ENCODE measurements at regions not wholly inside any gene's neighbourhood (a gene's known extent, or its start where the extent isn't known, plus 50 kb on each side); places are given as distances from the start of the nearest gene placed in this dataset.

DNA sequence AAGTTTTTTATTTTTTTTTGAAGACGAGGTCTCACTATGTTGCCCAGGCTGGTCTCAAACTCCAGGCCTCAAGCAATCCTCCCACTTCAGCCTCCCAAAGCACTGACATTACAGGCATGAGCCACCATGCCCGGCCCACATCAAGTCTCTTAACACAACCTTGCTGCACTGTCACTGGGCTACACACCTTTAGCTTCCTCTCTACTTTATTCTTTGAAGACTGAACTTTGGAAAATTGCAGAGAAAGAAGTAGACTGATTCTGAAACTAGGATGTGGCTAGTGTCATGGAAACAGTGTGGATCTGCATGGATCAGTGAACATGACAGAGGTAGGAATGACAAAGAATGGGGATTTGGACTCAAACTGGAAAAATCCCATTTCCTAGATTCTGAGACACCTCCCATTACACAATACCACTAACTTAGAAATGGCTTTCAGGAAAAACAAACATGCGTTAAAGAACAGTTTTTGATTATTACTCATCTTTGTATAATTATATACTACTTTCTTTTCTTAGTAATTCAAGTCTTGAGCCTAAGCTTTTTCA lies 99.6 kb upstream of the SPON1 start:
- TF ChIP-seq CTCF (IDR thresholded peaks at IDR 0.05) (no peak), EZH2phosphoT487 (IDR thresholded peaks at IDR 0.05) (no peak)
